Hematopoietic multipotent progenitor cell treated with erythropoietin and hydrocortisone succinate and interleukin-3 and kit ligand, for 17 days (in vitro differentiated cells): ENCODE measurements at regions not wholly inside any gene's neighbourhood (a gene's known extent, or its start where the extent isn't known, plus 50 kb on each side); places are given as distances from the start of the nearest gene placed in this dataset.

Source experiments
- DNase-seq: peaks from one replicate; pipeline ENCODE4 v3.0.0-alpha.2; 2015; ENCODE audit warnings: low spot score

DNA sequence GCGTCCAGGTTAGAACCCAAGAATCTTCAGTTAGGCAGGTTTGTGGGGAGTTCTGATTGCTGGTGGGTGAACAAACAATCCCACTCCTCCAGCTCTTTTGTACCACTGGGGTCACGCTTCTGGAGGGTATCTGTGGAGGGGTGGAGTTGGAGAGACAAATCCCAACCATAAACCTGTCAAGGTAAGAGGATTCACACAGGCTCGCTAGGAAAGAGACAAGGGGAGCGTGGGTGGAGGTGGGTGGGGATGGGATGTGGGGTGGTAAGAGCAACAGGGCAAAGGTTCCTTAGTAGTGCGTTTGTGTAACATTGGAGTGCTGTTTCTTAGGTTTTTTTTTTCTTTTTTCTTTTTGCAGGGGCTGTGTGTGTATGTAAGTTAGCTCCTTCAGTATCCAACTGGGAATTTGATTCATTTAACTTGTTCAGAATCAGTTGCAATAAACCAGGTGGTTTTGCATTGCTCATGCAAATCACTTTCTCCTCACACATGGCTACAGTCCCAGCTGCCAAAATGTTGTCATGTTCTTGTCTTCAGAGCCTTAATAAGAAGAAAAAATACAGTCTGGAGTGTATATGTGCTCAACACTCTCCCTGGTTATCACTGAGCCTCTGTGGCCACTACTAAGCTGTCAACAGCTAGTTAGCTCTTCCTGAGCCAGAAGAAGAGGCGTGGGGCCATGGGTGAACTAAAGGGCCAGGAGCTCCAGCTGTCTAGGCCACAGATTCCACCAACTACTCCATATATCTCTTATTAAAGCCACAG lies 164.0 kb upstream of the RAD23B start:
- DNase-seq, result no peak

DNA sequence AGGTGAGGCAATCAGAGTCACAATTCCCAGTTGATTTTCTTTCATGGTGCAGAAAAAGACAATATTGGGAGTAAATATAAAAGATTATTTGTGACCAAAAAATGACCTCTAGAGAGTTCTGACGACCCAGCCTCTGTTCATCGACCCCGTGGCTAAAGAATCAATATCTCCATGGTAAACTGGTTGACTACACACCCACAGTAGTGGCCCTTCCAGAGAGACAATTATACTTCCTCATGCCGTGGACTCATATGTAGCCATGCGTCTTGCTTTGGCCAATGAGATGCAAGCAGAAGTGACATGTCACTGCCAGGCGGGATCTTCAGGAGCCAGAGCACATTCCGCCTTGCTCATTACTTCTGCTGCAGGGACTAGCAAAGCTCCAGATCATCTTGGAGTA lies 163.3 kb upstream of the RAD23B start:
- no peak for DNase-seq

GRCh38 chr9:107123389-107123788 lies 159.7 kb upstream of the RAD23B start:
- no peak for DNase-seq

DNA sequence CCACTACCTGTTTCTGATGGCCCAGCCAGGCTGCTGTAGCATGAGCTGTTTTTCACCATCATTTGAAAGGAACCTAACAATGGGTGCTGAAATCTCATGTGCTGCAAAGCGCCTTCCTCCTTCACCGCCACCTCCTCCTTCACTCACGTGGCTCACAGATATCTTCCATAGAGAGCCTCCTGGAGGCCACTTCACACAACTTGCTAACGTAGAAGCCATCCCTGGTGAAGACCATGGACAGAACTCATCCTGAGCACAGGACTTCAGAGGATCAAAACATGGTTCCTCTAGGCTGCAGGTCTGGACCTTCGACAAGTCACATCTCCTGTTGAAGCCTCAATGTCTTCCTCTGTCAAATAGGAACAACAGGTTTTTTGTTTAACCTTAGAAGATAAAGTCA lies 155.5 kb upstream of the RAD23B start:
- DNase-seq, result no peak

DNA sequence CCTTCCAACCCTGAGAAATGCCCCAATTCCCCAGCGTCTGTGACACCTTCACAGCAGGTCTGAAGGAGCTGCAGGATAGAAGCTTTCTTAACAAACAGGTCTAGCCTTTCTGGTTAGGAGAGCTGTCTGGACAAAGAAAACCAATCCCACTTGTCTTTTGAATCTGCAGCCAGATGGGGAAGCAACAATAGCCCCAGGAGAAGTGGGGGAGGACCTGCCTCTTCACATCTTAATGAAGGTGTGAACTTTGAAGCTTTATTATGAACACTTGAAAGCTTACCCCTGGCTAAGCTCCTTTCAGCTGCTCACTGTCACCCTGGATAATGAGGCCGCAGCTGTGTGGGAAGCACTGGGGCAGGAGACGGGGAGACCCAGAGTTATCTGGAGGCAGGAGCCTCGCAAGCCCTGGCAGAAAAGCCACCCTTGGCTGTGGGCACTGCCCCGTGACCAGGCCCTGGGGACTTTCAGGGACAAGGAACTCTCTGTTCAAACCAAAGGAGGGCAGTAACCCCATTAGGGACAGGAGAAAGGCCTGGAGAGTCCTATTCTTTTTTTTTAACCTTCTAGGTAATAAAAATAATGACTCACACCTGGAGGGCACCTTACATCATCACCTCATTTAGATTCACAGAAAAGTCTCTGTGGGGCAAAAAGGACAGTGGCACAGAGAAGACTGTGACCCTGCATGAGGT lies 151.8 kb upstream of the RAD23B start:
- DNase-seq, result no peak

- no peak for DNase-seq
Observed at GRCh38 chr9:107136296-107136695, 146.8 kb upstream of the RAD23B start.

- peak; percentile 41 for DNase-seq
Observed at GRCh38 chr9:107137495-107138202, 145.4 kb upstream of the RAD23B start.

GRCh38 chr9:107138261-107138992 lies 144.7 kb upstream of the RAD23B start:
- DNase-seq, result no peak

DNA sequence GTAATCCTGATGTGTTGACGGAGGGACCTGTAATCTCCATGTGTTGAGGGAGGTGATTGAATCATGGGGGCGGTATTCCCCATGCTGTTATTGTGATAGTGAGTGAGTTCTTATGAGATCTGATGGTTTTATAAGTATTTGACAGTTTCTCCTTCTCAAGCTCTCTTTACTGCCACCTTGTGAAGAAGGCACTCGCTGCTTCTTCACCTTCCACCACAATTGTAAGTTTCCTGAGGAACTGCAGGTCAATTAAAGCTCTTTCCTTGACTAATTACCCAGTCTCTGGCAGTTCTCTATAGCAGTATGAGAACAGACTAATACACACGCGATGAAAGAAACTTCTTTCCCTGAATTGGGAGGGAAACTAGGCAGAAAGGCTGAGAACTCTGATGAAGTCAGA lies 141.1 kb upstream of the RAD23B start:
- no peak for DNase-seq

DNA sequence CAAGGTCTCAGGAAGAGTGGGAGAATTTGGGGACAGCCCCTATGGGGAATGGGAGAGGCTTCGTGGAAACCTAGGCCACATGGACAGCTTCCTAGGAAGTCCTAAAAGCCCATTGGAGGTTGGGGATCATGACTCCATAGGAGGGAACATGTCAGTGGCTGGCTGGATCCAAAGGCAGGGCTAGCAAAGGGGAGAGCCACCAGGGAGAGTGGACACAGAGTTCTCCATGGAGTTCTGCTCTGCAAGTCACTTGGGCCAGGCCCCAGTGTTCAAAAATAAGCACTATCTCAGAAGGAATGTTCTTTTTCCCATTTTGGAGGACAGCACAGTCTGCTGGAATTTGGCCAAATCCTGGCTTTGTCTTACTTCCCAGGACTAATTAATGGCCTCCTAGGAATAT lies 140.6 kb upstream of the RAD23B start:
- no peak for DNase-seq

DNA sequence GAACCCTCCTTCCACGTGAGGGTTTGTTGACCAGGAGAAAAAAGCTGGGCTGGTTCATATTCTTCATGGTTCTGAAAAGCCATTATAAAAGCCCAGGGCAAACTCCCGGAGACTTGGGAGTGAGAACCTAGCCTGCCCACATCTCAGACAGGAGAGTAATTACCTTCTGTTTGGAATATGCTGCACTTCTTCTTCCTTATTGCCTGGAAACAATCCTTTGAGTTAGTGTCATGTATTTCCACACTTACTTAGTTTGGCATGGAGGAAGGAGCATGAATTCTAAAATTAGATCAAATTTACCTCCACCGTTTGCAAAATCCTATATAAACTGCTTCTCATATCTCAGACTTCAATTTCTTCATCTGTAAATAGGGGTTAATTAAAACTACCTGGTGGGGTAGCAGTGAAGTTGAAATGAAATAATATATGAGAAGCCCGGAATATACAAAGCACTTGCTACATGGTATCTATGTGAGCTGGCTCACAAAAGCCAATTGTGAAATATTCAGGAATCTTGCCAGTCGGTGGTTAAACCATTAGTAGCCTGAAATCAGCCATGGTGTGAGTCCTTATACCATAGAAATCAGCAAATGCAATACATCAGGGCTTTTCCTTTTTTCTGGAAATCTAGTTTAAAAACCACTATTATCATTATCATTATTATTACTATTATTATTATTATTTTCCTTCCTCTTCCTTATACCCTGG lies 140.0 kb upstream of the RAD23B start:
- DNase-seq, result no peak

DNA sequence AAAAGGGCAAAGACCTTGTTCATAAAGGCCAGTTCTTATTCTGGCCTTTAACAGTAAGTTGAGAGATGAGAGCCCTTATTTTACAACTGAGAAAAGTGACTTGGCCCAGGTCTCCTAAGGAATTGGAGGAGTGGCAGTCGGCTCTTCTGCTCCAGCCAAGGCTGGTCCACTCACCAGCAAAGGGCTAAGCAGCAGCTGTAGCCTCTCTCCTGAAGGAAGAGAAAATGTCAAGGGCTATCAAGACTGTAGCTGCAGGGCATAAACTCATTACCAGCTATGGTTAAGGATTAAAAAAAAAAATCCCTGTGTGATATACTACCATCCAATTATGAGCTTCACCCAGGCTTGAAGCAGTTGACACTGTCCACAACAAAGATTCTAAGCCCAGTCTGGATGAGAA lies 138.6 kb upstream of the RAD23B start:
- no peak for DNase-seq

- DNase-seq, result no peak
Observed at GRCh38 chr9:107147134-107147533, 135.9 kb upstream of the RAD23B start.

- no peak for DNase-seq
Observed at GRCh38 chr9:107148216-107148615, 134.9 kb upstream of the RAD23B start.

DNA sequence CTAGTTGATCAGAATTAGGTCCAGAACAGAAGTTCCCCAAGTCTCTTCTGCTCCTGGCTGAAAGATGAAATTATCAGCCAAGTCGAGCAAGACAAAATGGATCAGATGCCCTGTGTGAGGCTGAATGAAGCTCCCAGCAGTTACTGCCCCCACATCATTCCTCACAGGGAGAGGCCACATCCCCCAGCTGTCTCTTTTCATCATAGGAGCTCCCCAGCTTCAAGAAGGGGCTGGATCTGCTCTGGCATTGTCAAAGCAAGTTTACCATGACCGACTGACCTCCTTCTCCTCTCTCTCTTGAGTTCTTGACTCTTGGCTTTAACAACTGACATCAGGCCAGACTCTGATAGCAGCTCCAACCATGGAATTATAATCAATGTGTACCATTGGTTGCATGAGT lies 133.3 kb upstream of the RAD23B start:
- no peak for DNase-seq

- no peak for DNase-seq
Observed at GRCh38 chr9:107153336-107153735, 129.7 kb upstream of the RAD23B start.

DNA sequence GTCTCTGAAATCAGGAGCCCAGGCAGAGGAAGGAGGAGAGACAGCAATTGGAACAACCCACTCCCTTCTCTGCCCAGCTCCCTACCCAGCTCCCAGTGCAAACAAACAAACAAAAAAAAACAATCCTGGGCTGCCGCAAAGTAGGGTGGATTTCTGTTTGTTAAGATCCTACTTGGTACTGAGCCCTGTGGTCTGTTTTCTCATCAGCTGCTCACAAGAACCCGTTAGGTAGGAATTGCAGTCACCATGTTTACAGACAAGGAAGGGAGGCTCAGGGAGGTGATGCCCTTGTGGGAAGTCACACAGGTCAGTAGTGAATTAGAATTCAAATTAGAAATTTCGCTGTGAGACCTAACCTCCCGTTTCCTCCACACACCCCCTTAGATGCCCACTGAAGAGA lies 128.8 kb upstream of the RAD23B start:
- no peak for DNase-seq

DNA sequence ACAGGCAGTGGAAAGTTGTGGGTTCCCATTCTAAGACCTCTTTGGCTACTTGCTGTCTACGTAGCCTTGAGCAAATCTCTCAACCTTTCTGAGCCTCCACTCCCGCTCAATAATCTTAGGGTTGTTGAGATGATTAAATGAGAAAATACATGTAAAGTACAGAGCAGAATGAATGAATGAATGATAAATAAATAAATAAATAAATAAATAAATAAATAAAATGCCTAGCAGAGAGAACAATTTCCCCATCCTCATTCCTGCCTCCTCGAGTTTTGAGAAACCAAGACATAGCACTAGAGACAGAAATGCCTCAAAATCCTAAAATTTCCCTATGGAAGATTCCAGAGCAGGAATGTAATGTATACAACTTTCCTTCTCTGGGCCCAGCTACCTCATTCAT lies 128.3 kb upstream of the RAD23B start:
- no peak for DNase-seq

DNA sequence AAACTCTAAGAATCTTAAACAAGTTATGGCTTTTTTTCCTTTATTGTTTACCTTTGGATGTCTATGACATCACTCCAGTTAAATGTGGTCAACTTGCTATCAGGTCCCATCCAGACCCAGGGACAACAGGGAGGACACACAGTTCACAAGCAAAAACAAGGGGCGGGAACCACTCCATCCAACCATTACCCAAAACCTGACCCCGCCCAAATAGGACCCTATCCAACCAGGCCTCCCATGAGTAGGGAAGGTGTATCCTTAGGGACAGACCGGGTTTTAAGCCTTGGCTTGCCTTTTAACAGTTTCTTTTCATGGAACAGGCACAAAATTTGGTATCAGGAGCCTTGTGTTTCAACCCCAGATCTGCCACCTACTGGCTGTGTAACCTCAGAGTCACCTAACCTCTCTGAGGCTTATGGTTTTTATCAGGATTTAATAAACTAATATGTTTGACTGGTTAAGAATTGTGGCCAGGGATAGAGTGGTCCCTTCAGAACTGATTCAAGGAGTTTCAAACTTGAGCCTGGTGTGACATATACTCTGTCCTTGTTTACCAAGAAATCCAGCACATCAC lies 127.7 kb upstream of the RAD23B start:
- DNase-seq, result no peak

DNA sequence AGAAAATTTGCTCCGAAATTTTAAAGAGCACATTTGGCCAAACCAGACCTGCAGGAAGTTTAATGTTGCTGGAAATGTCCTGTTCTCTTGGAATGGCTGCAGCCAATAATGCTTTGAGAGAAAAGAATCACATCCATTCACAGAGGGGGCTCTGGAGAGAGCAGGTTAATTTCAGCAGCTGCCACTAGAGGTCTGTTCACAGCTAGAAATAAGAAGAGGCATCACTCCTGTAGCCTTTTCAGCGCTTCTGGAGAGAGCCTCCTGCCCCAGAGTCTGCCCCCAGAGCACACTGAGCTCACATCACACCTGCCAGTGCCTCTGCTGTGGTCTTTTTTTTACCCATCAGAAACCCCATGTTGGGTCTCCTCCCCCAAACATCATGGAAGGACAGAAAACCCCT lies 124.8 kb upstream of the RAD23B start:
- DNase-seq, result no peak

GRCh38 chr9:107161338-107161737 lies 121.7 kb upstream of the RAD23B start:
- DNase-seq, result no peak

- no peak for DNase-seq
Observed at GRCh38 chr9:107163370-107163769, 119.7 kb upstream of the RAD23B start.
